ENCODE measurements at regions not wholly inside any gene's neighbourhood (a gene's known extent, or its start where the extent isn't known, plus 50 kb on each side); places are given as distances from the start of the nearest gene placed in this dataset.
"Not testable (repeated sequence)": the region's sequence is repeated elsewhere in the genome, so short reads cannot be mapped to it uniquely, and the experiment has no call there.

GRCh38 chr5:157971571-157972216 is 112.7 kb upstream of the CLINT1 start:
- DNase-seq (ENCODE audit: low spot score): no peak

DNA sequence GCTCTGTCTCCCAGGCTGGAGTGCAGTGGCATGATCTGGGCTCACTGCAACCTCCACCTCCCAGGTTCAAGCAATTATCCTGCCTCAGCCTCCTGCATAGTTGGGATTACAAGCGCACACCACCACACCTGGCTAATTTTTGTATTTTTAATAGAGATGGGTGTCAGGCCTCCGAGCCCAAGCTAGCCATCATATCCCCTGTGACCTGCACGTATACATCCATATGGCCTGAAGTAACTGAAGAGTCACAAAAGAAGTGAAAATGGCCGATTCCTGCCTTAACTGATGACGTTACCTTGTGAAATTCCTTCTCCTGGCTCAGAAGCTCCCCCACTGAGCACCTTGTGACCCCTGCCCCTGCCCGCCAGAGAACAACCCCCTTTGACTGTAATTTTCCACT is 109.6 kb upstream of the CLINT1 start:
- not testable (repeated sequence) for DNase-seq (ENCODE audit: low spot score)

DNA sequence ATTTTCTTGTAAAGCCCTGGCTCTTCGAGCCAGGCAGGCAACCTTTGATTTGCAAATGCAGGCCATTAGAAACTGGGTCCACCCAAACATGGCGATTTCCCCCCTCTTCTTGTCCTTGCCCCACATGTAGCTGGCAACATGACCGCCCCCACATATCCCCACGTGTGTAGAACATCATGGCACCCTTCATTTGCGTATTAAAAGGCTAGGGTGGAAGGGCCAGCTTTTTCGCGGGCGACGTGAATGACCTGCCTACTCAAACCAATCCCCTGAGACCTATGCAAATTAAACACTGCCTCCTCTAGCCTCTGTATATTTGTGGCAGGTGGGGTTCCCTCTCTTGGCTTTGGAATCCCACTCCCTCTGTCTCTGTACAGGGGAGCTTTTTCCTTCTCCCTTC is 107.0 kb upstream of the CLINT1 start:
- no peak for DNase-seq (ENCODE audit: low spot score)

DNA sequence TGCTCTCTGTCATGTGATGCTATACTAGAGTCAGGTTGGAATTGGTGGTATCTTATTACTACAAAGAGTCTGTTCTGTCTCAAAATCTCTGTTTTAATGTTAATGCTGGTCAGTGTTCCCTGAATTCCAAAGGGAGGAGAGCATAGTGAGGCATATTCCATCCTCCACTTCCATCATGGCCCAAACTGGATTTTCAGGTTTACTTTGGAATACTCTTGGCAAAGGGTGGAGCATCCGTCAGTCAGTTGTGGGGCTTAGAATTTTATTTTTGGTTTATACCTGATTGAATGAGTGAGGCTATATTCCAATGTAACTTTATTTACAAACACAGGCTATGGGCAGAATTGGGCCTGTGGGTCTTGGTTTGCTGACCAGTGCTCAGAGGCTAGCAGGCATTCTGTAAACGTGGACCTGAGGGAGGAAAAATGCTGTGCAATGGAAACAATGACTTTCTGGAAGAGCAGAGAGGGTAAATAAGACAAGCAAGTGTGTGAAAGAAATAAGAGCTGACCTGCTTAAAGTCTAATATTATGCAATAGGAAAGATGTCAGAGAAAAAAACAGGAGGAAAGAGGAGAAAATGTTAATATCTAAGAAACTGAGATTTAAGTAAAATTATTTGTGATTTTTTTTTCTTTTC is 106.2 kb upstream of the CLINT1 start:
- no peak for DNase-seq (ENCODE audit: low spot score)

GRCh38 chr5:157963761-157964160 is 104.8 kb upstream of the CLINT1 start:
- DNase-seq (ENCODE audit: low spot score): no peak

- no peak for DNase-seq (ENCODE audit: low spot score)
These were observed 104.3 kb upstream of the CLINT1 start for GRCh38 chr5:157963244-157963643.

GRCh38 chr5:157962686-157963085 is 103.7 kb upstream of the CLINT1 start:
- not testable (repeated sequence) for DNase-seq (ENCODE audit: low spot score)

- no peak for DNase-seq (ENCODE audit: low spot score)
These were observed 103.1 kb upstream of the CLINT1 start for GRCh38 chr5:157961896-157962590.

GRCh38 chr5:157961176-157961575 is 102.2 kb upstream of the CLINT1 start:
- DNase-seq (ENCODE audit: low spot score): no peak

GRCh38 chr5:157959370-157959769 is 100.4 kb upstream of the CLINT1 start:
- DNase-seq (ENCODE audit: low spot score): no peak

GRCh38 chr5:157956271-157956885 is 97.4 kb upstream of the CLINT1 start:
- DNase-seq (ENCODE audit: low spot score): no peak

- no peak for DNase-seq (ENCODE audit: low spot score)
These were observed 96.7 kb upstream of the CLINT1 start for GRCh38 chr5:157955541-157956172.

DNA sequence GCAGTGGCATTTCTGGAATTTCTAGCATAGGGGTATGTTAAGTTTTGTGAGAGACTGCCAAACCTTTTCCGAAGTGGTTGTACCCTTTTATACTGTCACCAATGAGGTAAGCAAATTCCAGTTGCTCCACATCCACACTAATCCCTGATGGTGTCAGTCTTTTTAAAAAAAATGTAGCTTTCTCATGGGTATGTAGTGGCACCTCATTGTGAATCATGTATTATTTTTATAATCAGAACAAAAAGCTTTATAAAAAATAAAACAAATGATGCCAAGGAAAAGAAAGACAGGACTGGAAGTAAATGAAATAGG is 93.4 kb upstream of the CLINT1 start:
- no peak for DNase-seq (ENCODE audit: low spot score)

DNA sequence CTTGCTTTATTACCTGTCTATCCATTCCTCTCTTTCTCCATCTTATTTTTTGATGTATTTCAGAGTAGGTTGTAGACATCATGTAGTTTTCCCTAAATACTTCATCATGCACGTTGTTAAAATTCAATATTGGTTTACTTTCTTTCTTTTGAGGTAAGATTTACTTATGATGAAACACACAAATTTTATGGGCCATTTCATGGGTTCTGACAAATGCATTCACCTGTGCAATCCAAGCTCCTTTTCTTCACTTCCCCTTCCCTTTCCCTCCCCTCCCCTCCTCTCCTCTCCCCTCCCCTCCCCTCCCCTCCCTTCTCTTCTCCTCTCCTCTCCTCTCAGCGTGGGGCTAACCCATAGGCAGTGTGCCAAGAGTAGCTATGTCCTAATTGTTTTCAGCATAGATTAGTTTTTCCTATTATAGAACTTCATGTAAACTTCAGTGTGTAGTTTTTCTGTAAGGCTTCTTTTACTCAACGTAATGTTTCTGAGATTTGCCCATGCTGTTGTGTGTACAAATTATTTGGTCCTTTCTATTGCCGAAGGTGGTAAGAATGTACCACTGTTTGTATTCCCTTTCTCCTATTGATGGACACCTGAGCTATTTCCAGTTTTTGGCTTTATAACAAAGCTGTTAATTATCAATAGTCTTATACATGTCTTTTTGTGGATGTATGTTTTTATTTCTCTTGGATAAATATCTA is 92.9 kb upstream of the CLINT1 start:
- no peak for DNase-seq (ENCODE audit: low spot score)

DNA sequence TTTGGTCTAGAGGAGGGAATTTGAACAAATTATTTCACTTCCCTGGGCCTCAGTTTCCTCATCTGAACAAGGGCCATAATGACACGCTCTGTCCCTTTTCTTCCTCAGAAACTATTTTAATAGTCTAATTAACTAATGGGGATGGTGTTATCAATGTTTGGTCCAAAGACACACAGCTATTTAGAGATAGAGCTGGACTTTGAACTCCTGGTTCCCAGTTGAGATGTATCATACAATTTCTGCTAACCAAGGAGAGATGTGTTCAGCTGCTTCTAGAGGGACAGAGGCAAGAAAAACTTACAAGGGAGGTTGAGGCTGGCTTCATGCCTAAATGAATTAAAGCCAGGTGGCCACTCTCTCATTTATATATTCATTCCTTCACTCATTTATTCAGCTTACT is 90.6 kb upstream of the CLINT1 start:
- no peak for DNase-seq (ENCODE audit: low spot score)

DNA sequence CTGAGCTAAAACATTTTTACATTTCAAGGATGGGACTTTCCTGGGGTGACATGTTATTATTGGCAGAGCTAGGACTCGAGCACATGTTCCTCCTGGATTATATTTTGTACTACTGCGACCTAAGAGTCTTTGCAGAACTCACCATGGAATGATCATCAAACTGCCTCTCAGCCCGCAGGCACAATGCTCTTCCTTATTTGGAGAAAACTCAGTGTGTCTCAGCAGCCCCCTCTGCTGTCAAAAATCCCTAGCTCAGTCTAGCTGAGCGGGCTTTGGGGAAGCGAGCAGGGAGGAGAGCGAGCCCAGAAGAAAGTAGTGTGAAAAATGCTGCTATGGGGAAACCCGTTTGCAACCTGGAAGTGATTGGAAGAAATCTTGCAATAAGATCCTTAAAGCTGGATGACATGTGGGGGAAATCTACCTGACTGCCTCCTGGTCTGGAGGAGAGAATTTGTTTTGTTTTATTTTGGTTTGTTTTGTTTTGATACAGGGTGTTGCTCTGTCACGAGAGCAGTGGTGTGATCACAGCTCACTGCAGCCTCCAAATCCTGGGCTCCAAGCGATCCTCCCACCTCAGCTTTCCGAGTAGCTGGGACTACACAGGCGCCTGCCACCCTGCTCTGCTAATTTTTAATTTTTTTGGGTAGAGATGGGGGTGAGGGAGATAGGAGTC is 89.9 kb upstream of the CLINT1 start:
- DNase-seq (ENCODE audit: low spot score): peak; percentile 52

DNA sequence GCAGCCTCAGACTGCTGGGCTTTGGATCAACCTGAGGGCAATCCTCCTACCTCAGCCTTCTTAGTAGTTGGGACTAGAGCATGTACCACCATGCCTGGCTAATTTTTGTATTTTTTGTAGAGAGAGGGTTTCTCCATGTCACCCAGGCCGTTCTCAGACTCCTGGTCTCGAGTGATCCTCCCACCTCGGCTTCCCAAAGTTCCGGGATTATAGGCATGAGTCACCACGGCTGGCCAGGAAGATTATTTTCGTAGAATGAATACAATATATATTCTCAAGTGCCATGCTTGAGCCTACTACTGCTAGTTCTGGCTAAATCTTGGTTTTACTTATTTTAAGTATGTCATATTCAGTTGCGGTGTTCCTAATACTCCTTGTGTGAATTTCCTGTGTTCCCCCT is 88.2 kb upstream of the CLINT1 start:
- DNase-seq (ENCODE audit: low spot score): no peak

DNA sequence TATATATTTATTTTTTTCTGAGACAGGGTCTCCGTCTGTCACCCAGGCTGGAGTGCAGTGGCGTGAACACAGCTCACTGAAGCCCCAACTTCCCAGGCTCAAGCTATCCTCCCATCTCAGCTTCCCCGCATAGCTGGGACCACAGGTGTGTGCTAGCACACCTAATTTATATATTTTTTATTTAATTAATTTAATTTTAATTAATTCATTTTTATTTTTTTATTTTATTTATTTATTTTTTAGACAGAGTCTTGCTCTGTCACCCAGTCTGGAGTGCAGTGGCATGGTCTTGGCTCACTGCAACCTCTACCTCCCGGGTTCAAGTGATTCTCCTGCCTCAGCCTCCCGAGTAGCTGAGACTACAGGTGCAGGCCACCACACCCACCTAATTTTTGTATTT is 86.9 kb upstream of the CLINT1 start:
- not testable (repeated sequence) for DNase-seq (ENCODE audit: low spot score)

GRCh38 chr5:157944938-157945337 is 86.0 kb upstream of the CLINT1 start:
- DNase-seq (ENCODE audit: low spot score): no peak

DNA sequence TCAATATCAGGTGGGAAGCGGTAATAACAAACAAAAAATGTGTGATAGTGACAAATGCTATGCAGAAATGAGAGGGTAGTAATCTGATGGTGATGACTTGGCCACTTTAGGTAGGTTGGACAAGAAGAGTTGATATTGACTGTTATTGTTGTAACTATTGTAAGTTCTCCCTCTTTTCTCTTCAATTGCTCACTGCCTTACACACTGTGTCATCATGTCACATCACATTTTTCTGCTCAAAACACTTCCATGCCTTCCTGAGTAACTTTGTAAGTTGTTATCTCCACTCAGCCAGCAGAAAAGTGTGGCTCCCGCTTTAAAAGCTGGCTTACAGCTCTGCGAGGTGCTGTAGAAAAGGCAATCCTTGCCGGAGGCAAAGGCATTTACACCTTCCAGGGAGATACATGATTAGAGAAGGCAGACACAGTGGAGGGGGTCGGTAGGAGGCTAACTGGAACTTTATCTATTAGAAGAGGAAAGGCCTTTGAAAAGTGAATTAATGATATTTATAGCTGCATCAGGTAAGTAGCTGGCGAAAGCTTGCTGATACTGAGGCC is 85.2 kb upstream of the CLINT1 start:
- DNase-seq (ENCODE audit: low spot score): no peak

GRCh38 chr5:157942595-157942994 is 83.7 kb upstream of the CLINT1 start:
- DNase-seq (ENCODE audit: low spot score): no peak
